ENCODE measurements at regions not wholly inside any gene's neighbourhood (a gene's known extent, or its start where the extent isn't known, plus 50 kb on each side); places are given as distances from the start of the nearest gene placed in this dataset.
A peak's percentile ranks its signal among the peaks of the same experiment; 100 is the strongest.
"Not testable (repeated sequence)": the region's sequence is repeated elsewhere in the genome, so short reads cannot be mapped to it uniquely, and the experiment has no call there.

DNA sequence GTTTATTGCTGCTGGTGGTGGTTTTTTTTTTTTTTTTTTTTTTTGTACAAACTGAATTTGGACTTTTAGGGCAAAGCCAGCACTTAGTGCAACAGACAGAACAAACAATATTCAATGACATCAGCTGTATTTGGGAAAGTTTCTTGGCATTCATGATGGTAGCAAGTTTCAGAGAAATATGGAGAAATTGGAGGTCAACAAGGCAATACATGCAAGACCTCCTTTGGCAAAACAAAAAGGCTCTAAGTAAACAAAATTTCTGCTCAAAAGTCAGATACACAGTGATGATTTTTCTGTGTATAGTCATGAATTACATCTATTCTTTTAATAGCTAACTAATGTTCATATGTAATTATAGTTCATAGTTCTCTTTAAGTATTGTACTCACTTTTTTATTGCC is 612.5 kb upstream of the LUZP2 start:
- TF ChIP-seq CTCF (IDR thresholded peaks at IDR 0.05; ENCODE audit: low read depth, low read length): no peak
- no peak for DNase-seq (ENCODE audit: extremely low read depth, low read depth)

DNA sequence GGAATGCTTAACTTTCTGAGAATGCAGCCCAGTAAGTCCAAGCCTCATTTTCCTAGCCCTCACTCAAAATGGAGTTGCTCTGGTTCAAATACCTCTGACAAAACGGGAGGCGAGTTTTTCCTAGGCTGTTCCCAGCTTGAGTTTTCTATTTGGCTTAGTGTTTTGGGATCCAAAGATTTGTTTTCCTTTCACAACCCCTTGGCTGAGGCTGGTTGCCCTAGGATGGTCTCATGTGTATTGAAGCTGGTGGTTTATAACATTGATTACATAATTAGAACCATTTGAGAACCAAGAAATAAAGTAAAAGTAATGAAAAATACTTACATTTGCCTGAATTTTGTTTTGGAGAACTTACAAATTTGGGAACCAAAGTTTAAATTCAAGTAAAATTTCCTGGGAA is 611.1 kb upstream of the LUZP2 start:
- no peak for TF ChIP-seq CTCF (IDR thresholded peaks at IDR 0.05; ENCODE audit: low read depth, low read length)
- DNase-seq (ENCODE audit: extremely low read depth, low read depth): no peak

DNA sequence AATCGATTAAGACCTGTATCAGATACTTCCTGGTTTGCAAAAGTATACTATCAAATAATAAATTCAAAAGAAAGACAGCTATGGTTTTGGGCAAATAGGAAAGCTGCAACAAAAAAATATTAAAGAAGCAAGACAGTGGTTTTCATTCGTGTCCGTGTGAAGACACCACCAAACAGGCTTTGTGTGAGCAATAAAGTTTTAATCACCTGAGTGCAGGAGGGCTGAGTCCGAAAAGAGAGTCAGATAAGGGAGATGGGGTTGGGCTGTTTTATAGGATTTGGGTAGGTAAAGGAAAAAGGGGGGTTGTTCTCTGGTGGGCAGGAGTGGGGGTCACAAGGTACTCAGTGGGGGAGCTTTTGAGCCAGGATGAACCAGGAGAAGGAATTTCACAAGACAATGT is 609.7 kb upstream of the LUZP2 start:
- DNase-seq (ENCODE audit: extremely low read depth, low read depth): not testable (repeated sequence)

DNA sequence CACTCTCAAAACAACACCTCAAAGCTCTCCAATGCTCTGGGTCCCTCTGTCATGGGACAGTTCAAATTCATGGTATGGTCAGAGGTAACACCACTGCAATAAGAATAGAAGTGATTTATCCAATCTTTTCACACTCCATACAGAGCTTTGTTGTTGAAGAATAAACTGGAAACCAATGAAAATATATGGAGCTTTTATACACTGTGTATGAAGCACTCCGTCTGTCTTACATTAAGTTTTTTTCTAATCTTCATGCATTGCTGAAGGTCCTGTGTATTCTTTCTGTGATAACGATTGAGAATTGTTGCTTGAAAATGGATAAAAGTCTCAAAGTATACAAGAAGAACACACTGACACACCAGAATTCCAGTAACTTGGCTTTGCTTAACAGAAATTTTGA is 603.7 kb upstream of the LUZP2 start:
- DNase-seq (ENCODE audit: extremely low read depth, low read depth): no peak
- no peak for TF ChIP-seq CTCF (IDR thresholded peaks at IDR 0.05; ENCODE audit: low read depth, low read length)

- TF ChIP-seq CTCF (IDR thresholded peaks at IDR 0.05; ENCODE audit: low read depth, low read length): no peak
- peak; percentile 10 for DNase-seq (ENCODE audit: extremely low read depth, low read depth)
These were observed 599.2 kb upstream of the LUZP2 start for GRCh38 chr11:23897453-23898286.

GRCh38 chr11:23903044-23903704 is 593.7 kb upstream of the LUZP2 start:
- TF ChIP-seq CTCF (IDR thresholded peaks at IDR 0.05; ENCODE audit: low read depth, low read length): no peak
- DNase-seq (ENCODE audit: extremely low read depth, low read depth): no peak

GRCh38 chr11:23919455-23919854 is 577.4 kb upstream of the LUZP2 start:
- DNase-seq (ENCODE audit: extremely low read depth, low read depth): no peak
- no peak for TF ChIP-seq CTCF (IDR thresholded peaks at IDR 0.05; ENCODE audit: low read depth, low read length)

All from AG09319 (cell line).